Urothelium cell line (cell line): ENCODE measurements at regions not wholly inside any gene's neighbourhood (a gene's known extent, or its start where the extent isn't known, plus 50 kb on each side); places are given as distances from the start of the nearest gene placed in this dataset.

Experiments
- DNase-seq: peaks from one replicate; pipeline ENCODE4 v3.0.0; 2011; ENCODE audit warnings: low spot score, mixed read lengths
- FAIRE-seq: peaks from 2 replicates; lab custom pipeline; 2011; peaks lifted over from hg19 to GRCh38; lab: Jason Lieb, UNC

DNA sequence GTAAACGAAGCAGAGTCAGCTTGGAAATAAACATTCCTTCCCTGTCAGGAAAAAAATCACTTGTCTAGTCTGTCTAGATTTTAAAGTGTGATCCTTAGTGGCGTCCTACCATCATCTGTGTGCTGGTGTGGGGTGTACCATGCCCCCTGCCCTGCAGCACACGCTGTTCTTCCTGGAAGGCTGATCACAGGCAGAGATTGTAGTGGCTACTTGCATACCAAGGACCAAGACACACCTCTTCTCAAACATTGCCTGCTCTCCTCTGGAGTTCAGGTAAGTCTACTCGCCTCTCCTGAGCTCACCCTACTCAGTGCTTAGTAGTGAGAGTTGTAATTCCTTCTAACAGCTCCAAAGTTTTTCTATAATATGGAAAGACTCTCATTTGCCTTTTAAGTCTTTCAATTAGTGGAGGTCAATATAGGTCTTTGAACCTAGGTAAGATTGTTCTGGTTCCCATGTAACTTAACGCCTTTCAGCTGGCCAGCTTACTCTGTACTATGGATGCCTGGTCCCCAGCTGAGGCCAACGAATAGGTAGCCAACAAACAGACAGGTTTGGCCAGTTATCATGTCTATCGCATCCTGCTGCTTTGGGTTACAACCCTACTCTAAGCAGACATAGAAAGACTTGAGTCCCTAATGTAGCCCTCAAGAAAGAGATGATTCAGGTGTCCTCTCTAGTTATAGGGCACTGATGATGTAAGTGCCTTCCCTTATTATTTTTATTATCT is 55.4 kb downstream of the XCL1 start:
- FAIRE-seq (no peak), DNase-seq (no peak)

DNA sequence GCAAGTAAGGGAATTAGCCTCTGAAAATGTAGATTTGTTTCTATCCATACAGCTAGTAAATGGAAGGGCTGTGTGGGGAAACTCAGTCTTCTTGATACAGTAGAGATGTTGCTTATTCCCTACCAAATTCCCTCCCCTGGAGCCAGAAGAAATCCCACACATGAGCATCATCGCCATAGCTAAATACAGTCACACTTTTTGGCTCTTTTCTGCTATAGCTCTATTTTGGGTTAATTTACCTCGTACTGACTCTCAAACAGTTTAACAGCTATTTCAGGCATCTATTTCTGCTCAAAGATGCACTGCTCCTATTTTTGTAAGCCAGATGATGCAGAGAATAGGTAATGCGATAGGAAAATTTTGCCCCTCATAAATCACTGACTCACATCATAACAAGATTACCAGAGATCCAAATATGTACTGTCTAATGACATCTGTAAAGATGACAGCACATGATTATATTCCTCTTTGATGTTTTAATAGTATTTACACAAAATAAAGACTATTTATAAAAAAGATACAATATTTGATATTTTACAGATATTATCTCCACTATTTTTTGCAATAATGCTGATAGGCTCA is 58.6 kb downstream of the XCL1 start:
- no peak for FAIRE-seq
- DNase-seq: no peak

DNA sequence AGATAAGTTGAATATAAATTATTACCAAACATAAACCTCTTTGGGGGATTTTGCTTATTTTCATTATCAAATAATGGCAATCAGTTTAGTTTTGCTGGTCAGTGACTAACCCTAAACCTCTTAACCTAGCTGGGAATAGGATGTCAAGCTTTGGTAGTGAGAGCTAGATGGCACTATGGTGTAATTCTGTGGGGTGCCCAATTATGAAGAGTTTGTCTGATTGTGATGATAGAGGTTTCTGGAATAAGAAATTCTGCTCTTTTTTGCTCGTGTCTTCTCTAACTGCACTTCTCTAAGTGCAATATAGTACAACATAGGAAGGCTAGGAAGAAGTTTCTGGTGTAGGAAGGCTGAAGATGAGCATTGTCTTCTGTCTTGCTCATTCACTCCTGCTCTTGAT is 59.8 kb downstream of the XCL1 start:
- FAIRE-seq (no peak), DNase-seq (no peak)

DNA sequence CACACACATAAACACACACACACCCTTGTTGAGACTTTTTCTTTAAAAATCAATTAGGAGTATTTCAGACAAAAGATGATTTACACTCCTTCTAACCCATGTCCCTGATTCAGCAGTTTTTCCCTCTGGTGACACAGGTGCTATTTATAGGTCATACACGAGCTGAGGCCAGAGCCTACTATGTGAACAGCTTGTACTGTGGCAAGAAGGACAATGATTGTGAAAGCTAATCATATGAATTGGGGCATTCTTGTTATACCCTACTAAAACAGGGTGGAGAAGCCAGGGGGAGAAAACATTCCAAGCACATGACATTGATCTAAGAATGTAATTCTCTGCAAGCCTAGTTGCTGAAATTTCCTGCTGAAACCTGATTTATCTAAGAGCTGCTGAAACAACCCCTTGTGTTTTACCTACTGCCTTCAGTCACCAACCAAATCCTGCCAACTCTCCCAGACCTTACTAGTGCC is 60.3 kb downstream of the XCL1 start:
- peak; percentile 31 for DNase-seq
- FAIRE-seq: no peak

DNA sequence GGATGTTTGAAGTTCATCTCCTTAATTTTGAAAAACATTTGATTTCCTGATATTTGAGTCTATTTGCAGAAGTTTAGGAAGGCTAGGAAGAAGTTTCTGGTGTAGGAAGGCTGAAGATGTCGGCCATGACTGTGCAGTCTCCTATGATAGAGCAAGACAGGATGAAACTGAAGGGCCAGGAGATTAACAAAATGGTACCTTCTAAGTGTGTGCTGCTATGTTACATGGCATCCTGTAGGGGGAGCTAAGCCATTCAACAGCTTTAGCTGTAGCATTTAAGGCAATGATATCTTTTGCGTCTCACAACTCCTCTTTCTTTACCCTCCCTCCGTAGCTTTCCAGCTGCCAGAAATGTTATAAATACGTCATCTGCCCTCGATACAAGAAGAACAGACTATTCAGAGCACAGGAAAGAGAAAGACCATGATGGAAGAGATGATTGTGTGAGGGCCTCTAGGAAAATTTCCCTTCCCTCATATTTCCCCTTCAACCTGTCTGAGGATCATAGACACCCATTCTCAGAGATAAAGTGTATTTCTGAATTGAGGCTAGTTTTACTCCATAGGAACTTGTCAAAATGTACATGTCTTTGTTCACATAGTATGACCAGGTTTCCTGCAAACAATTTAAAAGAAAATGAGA is 61.1 kb downstream of the XCL1 start:
- DNase-seq: peak; percentile 20
- no peak for FAIRE-seq

DNA sequence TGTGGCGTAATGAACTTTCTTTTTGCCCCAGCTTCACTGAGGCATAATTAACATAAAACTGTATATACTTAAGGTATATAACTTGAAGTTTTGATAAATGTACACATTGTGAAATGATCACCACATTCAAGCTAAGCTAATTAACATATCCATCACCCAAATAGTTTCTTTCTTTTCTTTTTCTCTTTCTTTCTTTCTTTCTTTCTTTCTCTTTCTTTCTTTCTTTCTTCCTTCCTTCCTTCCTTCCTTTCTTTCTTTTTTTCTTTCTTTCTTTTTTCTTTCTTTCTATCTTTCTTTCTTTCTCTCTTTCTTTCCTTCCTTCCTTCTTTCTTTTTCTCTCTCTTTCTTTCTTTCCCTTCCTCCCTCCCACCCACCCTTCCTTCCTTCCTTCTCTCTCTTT is 62.5 kb downstream of the XCL1 start:
- DNase-seq: no peak
- FAIRE-seq: no peak

DNA sequence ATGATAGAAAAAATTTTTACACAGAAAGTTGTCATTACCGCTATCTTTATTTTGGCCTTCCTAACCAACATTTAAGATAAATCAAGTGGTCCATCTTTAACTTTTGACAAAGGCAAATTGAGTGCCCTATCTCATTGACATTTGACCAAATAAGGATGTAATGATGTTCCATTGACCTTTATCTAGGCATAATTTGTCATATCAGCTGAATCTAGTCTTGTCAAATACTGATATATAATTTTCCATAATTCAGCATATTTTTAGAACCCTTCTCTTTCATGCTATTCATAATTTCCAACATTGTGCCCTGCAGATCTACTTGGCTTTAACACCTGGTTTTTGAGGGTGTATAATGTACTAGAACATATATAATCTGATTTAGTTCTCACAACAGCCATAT is 63.8 kb downstream of the XCL1 start:
- DNase-seq (no peak), FAIRE-seq (no peak)

DNA sequence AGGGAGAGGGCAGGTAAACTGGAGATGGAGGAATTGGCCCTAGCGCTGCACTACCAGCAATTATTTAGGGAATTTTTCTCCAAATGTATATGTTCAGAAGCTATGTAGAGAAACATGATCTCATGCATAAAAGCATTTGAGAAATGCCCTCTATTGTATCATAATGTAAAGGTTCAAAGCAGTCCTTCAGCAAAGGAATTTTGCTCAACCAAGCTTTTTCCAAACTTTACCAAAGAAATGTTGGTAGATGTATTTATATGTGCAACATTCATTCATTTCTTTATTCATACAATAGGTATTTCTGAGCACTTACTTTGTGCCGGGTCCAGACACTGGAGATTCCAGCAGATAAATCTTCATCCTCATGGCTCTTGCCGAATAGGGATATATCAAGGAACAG is 64.4 kb downstream of the XCL1 start:
- no peak for FAIRE-seq
- DNase-seq: no peak

DNA sequence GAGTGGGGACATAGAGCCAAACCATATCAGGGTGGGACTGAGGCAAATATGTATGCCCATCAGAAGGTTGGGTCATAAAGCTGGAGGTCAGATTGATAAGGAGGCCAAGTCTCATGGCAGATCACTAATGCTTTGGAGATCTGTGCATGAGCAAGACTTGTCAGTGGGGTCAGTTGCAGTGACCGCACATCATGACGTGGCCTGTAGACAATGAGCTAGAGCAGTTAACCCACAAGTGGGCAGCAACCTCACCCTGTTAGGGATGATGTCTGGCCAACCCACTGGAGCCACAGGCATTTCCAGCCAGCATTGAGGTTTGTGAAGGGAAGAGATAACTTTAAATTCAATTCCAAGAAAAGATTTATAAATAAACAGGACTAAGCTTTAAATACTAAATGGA is 66.7 kb downstream of the XCL1 start:
- FAIRE-seq (no peak), DNase-seq (no peak)
